ENCODE measurements at regions not wholly inside any gene's neighbourhood (a gene's known extent, or its start where the extent isn't known, plus 50 kb on each side); places are given as distances from the start of the nearest gene placed in this dataset.

DNA sequence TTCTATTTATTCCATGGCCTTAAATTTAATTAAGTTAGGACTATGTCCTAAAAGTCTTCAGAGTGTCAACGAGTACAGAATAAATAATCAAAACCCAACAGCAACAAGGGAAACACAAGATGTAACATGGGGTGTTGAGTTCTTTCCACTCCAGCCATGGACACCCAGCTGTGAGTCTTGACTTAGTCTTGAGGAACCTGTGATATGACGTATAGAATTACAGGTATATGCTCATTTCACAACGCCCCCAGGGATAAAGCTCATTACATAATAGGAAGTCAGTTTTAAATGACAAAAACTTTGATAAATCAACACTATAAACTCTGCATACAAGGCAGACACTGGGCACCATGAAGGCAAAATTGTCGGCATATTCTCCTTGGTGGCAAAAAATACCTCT is 200.0 kb upstream of the CASK start:
- H3K4me3 ChIP-seq: no peak overlapping the region
- H3K36me3 ChIP-seq: no peaks in the 10 kb centered on the region
- no peaks in the 10 kb centered on the region for H3K9me3 ChIP-seq
- no peak for DNase-seq
- no peaks in the 10 kb centered on the region for H3K27me3 ChIP-seq

DNA sequence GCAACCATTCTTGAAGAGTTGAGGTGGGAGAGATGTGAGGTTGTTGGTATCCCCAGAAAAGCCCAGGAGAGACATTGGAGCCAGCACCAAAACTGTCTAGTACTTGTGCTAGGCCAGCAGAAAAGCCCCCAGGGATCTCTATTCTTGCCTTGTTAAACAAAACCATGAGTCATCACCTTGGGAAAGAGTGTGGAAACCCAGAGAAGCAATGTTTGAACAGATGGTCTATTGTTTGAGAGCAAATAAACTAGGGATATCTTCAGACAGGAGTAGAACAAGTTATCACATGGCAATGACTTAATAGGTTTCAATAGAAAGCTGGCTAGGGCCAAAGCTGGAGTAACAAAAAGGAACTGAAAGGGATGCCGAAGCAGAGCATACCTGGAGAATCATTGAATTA is 195.7 kb upstream of the CASK start:
- no peak overlapping the region for H3K4me3 ChIP-seq
- H3K9me3 ChIP-seq: no peaks in the 10 kb centered on the region
- DNase-seq: no peak
- H3K36me3 ChIP-seq: no peaks in the 10 kb centered on the region
- H3K27me3 ChIP-seq: no peaks in the 10 kb centered on the region

DNA sequence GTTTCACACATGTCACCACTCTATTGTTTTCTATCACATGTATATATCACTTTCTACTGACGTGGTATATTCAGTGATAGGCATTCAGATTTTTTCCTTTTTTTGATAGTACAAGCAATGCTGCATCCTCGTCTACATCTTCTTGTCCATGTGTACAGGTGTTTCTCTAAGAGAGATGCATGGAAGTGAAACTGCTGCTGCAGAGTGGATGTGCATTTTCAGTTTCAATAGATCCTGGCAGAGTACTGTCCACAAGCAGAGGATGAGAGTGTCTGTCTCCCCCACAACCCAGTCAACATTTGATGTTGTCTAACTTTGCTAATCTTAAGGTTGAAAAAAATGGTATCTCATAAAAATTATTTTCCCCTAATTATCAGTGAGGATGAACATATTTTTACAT is 194.0 kb upstream of the CASK start:
- Histone ChIP-seq H3K36me3 (no peaks in the 10 kb centered on the region), H3K4me3 (no peak overlapping the region), H3K27me3 (no peaks in the 10 kb centered on the region), H3K9me3 (no peaks in the 10 kb centered on the region)
- no peak for DNase-seq

DNA sequence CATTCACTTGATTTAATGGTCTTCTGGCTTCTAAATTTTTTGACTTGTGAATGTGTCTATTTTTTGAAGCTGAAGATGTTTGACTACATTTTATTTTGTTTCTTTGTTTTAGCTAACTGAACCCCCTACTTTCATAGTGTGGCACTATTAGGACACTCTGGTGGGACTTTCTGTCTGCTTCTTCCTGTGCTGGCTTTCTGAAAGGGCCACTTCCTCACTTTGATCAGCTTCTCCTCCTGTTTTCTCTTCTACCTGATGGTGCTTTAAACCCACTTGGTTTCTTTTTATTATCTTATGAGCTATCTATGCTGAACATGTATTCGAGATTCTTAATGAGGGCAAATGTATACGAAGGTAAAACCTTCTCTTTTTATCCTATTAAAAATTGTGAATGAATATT is 186.1 kb upstream of the CASK start:
- Histone ChIP-seq H3K36me3 (no peaks in the 10 kb centered on the region), H3K27me3 (no peaks in the 10 kb centered on the region), H3K9me3 (no peaks in the 10 kb centered on the region), H3K4me3 (no peak overlapping the region)
- no peak for DNase-seq

DNA sequence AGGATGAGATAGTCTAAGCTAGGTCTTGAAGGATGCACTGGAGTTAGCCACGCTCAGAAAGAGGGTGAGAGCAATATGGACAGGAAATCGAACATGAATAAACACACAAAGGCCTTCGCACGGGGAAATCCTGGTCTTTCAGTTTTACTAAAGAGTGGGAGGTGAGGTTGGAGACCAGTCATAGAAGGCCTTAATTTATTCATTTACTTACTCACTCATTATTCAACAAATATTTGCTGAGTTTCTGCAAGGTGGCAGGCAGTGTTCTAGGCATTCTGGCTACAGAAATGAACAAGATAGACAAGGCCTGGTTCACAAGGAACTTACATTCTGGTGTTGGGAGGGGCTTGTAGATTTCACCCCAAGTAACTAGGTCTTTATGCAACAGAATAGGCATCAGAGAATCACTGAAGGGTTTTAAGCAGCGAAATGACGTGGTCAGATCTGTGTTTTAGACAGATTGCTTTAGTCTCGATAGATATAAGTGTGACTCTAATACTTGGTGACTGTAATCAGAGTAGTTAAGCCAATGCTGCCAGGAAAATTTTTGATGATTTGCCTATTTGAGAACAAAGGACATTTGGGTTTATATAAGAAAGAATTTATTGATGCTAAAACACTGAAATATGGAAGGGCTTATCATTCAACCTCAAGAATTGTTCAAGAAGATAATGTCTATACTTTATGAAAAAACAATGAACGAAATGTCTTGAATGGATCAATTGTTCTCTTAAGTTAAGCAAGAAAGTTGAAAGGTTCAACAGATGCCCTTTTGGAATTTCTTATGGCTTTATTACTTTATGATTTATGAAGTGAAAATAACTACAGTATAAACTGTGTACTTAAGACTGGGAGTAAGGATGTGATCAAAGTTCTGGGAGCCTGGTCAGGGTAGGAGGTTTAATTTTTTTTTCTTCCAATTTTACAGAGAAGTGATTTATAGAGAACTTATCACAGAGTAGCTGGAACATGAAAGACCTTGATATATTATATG is 184.4 kb upstream of the CASK start:
- Histone ChIP-seq H3K4me3 (no peak overlapping the region), H3K36me3 (no peaks in the 10 kb centered on the region), H3K27me3 (no peaks in the 10 kb centered on the region), H3K9me3 (no peaks in the 10 kb centered on the region)
- DNase-seq: no peak

DNA sequence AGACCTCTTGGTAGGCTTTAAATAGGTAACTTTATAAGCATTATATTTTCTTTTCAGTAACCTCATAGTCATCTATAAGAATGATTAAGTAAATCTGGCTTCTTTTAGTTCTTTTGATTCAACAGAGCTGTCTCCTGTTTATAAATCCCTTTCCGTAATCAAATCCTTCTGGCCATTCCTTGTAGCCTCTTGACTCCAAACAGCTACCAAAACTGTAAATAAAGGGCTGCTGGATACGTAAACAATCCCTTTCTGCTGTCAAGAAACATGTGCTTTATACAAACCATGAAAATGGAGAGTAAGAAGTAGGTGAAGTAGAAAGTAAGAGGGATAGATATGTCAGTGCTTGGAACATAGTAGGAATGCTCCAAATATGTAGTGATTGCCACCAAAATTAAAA is 183.2 kb upstream of the CASK start:
- DNase-seq: no peak
- Histone ChIP-seq H3K36me3 (no peaks in the 10 kb centered on the region), H3K9me3 (no peaks in the 10 kb centered on the region), H3K4me3 (no peak overlapping the region), H3K27me3 (no peaks in the 10 kb centered on the region)

DNA sequence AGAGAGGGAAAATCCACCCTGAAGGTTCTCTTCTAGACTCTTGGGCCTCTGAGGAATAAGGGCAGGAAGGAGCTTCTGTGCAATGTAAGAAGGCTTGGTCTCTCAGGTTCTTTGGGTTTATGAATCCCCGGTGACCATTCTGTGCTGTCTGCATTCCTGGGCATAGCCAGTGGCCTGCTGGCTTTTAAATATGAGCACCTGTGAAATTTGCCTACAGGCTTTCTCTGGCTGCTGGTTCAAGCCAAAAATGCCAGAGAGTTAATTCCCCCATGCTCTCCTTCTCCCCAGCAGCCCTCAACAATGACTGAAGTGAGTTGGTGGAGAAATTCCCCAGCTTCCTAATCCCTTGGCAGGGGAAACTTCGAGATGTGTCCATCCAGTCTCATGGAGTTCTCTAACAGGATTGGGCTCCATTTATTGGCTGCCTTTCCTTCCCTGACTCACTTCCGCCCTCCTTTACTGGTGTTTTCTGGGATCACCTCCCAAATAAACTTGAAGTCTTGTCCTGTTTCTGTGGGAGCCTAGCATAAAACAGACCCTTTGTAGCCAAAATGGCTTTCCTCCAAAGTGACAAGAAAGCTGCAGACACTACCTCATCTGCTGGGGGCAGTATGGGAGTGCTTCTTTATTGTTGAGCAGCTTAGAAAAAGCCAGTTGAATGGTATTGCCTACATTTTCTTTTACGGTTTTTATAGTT is 179.4 kb upstream of the CASK start:
- no peaks in the 10 kb centered on the region for H3K36me3 ChIP-seq
- peak; percentile 42 for DNase-seq
- no peaks in the 10 kb centered on the region for H3K27me3 ChIP-seq
- no peak overlapping the region for H3K4me3 ChIP-seq
- H3K9me3 ChIP-seq: no peaks in the 10 kb centered on the region

DNA sequence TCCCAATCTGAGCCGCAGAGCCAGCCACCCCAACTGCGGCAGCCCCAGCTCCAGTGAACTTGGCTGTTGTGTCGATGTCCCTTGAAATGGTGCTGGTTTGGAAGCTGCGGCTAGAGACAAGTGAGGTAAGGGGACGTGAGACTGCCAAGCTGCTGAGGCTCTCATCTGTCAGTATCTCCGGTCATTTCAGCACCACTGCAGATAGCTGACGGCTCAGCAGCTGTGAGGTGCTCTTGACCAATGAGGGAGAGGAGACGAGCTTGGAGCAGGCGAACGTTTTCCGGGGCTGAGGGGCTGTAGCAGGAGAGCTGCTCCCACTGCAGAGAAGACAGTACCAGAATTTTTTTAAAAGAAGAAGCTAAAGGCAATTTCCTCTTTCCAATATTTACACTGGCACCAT is 175.5 kb upstream of the CASK start:
- no peaks in the 10 kb centered on the region for H3K36me3 ChIP-seq
- no peaks in the 10 kb centered on the region for H3K27me3 ChIP-seq
- H3K4me3 ChIP-seq: no peak overlapping the region
- no peaks in the 10 kb centered on the region for H3K9me3 ChIP-seq
- DNase-seq: no peak

DNA sequence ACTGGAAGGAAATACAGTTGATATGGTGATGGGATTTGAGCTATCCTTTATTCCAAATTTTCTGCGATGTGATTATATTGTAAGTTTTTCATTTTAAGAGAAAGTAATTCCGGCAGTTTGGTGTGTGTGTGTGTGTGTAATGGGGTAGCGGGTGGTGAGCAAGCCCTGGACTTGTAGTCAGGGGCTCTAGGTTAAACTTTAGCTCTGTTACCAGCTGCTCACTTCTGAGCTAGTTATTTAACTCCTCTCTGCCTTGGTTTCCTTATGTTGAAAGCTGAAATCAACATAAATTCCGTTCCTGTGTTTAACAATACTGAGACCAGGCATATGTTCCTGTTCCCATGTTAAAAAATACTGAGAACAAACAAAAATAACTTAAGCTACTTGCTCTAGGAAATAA is 174.1 kb upstream of the CASK start:
- no peaks in the 10 kb centered on the region for H3K9me3 ChIP-seq
- H3K36me3 ChIP-seq: no peaks in the 10 kb centered on the region
- no peaks in the 10 kb centered on the region for H3K27me3 ChIP-seq
- no peak overlapping the region for H3K4me3 ChIP-seq
- DNase-seq: no peak

DNA sequence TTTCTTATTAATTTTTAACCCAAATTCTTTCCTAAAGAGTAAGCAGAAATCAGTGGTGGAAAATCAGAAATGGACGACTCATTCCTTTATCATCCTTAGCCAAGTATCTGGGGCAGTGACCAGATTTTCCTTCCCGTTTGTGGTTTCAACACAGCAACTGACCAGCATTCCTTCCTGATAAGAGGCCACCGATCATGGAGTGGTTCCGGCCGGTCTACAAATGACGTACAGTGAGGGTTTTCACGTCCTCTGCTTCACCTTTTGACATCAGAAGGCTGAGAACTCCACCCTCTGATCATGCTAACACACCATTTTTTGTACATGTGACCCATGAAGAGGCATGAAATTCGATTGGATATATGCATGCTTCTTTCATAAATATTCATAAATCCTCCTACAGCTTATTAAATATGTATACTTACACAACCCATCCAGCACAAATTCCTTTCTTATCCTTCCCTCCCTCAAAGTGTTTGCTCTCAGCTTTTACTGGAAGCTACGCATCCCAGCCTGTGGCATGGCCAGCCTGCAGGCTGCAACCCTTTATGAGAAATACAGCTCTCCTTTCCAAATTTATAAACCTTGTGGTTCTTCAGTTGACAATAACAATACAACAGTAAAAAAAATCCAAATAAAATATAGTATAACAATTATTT is 173.0 kb upstream of the CASK start:
- no peaks in the 10 kb centered on the region for H3K36me3 ChIP-seq
- H3K4me3 ChIP-seq: no peak overlapping the region
- H3K27me3 ChIP-seq: no peaks in the 10 kb centered on the region
- no peaks in the 10 kb centered on the region for H3K9me3 ChIP-seq
- no peak for DNase-seq

DNA sequence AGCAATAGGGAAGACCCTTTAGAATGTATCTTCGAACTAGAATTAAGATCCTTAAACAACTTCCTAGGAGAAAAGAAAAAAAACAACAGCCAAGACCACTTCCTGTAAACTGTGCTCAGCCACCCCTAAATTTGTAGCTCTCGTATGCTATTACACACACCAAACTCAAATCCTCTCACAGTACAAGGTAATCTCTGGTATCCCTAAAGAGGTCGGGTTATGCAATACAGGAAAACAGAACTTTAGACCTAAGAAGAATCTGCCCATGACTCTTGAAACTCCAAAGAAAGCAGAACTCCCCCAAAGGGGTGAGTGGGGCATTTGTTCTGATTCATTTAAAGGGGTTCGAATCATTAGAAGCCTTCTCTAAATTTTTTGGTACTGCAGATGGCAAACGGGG is 170.9 kb upstream of the CASK start:
- DNase-seq: no peak
- no peaks in the 10 kb centered on the region for H3K27me3 ChIP-seq
- no peak overlapping the region for H3K4me3 ChIP-seq
- H3K36me3 ChIP-seq: no peaks in the 10 kb centered on the region
- H3K9me3 ChIP-seq: no peaks in the 10 kb centered on the region

DNA sequence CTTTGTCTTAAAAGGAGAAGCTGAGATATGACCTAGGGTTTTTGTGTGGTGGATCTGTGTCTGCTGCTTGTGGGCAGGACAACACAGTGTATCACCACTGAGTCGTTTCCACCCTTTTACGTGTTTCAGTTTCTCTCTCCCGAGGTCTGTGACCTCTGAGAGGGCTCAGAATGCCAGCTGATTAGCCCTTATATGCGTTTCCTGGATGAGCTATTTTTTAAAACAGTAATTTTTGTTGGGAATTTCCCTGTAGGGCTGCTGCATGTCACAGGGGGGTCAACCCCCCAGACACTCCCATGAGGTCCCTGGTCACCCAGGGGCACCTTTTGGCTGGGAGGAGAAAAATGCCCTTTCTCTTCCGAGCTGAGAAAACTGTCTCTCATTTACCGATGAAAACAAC is 170.4 kb upstream of the CASK start:
- Histone ChIP-seq H3K27me3 (no peaks in the 10 kb centered on the region), H3K4me3 (no peak overlapping the region), H3K9me3 (no peaks in the 10 kb centered on the region), H3K36me3 (no peaks in the 10 kb centered on the region)
- DNase-seq: no peak

DNA sequence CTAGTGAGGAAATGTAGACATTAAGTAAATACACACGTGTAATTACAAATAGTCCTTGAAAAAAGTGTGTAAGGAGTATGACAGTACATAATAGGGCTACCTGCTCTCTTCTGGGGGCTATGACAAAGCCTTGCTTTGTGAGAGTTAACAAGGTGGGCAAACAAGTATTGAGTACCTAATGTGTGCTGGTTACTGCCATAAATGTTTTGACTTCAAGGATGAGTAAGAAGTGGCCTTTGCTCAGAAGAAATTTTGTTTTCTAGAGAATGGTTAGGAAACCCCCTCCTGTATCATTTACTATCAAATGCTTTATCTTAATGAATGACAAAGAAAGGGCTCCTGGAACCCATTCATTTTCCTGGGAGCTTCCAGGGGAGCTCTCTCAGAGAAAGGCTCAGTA is 167.0 kb upstream of the CASK start:
- Histone ChIP-seq H3K36me3 (no peaks in the 10 kb centered on the region), H3K27me3 (no peaks in the 10 kb centered on the region), H3K4me3 (no peak overlapping the region), H3K9me3 (no peaks in the 10 kb centered on the region)
- DNase-seq: no peak

DNA sequence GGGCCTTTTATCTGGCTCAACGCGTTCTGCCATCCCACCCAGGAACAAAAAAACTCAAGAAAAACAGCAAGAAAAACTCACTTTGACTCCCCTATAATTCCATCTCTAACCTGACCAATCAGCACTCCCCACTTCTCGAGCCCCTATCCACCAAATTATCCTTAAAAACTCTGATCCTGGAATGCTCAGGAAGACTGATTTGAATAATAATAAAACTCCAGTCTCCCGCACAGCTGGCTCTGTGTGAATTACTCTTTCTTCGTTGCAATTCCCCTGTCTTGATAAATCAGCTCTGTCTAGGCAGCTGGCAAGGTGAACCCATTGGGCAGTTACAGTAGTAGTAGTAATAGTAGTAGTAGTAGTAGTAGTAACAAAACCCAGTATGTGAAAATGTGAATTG is 165.7 kb upstream of the CASK start:
- no peaks in the 10 kb centered on the region for H3K36me3 ChIP-seq
- H3K4me3 ChIP-seq: no peak overlapping the region
- H3K9me3 ChIP-seq: no peaks in the 10 kb centered on the region
- DNase-seq: no peak
- H3K27me3 ChIP-seq: no peaks in the 10 kb centered on the region

DNA sequence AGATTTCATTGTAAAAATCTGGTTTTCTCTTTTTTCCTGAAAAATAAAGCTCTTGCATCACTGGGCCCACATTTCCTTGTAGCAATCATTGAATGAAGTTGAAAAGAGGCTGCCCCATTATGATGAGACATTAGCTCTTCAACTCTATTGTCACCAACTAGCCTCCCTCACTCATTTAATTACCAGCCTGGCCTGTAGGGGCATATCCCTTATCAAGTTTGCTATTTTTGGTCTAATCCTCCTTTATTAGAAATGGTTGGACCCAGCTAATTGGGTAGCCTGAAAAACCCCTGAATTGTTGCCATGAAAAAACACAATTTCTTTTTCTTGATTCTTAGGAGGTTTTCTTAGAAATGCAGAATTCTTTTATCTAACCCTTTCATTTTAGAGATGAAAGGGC is 164.6 kb upstream of the CASK start:
- no peak overlapping the region for H3K4me3 ChIP-seq
- DNase-seq: no peak
- H3K9me3 ChIP-seq: no peaks in the 10 kb centered on the region
- no peaks in the 10 kb centered on the region for H3K36me3 ChIP-seq
- H3K27me3 ChIP-seq: no peaks in the 10 kb centered on the region

DNA sequence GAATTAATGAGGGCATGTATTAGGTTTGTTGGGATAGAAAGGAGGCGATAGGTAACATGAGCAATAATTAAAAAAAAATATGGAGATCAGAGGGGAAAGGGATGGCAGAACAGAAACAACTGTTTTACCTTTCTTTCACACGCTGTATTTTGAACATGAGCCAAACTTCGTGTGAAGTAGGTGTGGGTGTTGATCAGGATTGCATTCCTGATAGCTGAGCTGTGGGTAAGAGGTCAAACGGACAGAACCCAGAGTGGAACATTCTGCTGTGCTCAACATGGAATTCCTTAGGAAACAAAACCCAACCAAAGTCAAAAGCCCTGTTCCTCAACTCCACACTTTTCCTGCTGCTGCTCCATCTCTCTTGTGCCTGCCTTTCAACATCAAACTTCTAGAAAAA is 162.5 kb upstream of the CASK start:
- no peak for DNase-seq
- Histone ChIP-seq H3K9me3 (no peaks in the 10 kb centered on the region), H3K27me3 (no peaks in the 10 kb centered on the region), H3K4me3 (no peak overlapping the region), H3K36me3 (no peaks in the 10 kb centered on the region)

DNA sequence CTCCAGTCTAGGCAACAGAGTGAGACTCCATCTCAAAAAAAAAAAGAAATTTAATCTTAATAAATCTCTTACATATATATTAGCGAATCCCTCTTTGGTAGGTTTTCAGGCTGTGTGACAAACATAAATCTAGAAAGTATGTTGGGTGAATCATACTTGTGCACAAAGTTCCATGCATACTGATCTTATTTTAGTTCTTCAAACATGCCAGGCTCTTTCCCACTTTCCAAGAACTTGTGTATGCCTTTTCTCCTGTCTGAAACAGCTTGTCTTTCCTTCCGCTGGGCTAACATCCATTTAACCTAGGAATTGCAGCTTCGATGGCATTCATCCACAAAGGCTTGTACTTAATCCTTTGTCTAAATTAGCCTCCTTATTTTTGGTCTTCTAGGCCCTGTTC is 156.6 kb upstream of the CASK start:
- Histone ChIP-seq H3K27me3 (no peaks in the 10 kb centered on the region), H3K4me3 (no peak overlapping the region), H3K36me3 (no peaks in the 10 kb centered on the region), H3K9me3 (no peaks in the 10 kb centered on the region)
- no peak for DNase-seq

All from MG63 (cell line).